ENCODE measurements at regions not wholly inside any gene's neighbourhood (a gene's known extent, or its start where the extent isn't known, plus 50 kb on each side); places are given as distances from the start of the nearest gene placed in this dataset.

GRCh38 chr9:29564564-29564963 is 1991.3 kb upstream of the C9orf72 start:
- TF ChIP-seq CTCF (IDR thresholded peaks at IDR 0.05) = no peak
- no peak for TF ChIP-seq EZH2 (IDR thresholded peaks at IDR 0.05)

All from neural progenitor cell (in vitro differentiated cells).